Peyer's patch (tissue), 4 donors: ENCODE measurements at regions not wholly inside any gene's neighbourhood (a gene's known extent, or its start where the extent isn't known, plus 50 kb on each side); places are given as distances from the start of the nearest gene placed in this dataset.

Experiments used
- DNase-seq, 3 donors: peaks; one replicate each; pipeline ENCODE4 v3.0.0-alpha.2; 2017 to 2019
- H3K27ac ChIP-seq, 4 donors: fragments of 200-600 bp; sonication (generic); one replicate each; pipeline ENCODE4 v1.5.1; 2016 to 2019
- H3K27me3 ChIP-seq, 2 donors: fragments of 200-600 bp; sonication (generic); one replicate each; pipeline ENCODE4 v1.5.1; 2019
- H3K36me3 ChIP-seq, 3 donors: fragments of 200-600 bp; sonication (generic); one replicate each; pipeline ENCODE4 v1.5.1; 2016 to 2019
- H3K4me1 ChIP-seq, 4 donors: fragments of 200-600 bp; sonication (generic); one replicate each; pipeline ENCODE4 v1.5.1; 2016 to 2019
- H3K4me3 ChIP-seq, 4 donors: fragments of 200-600 bp; sonication (generic); 1 replicate in 3 of 4; 2 replicates in 1 of 4; pipeline ENCODE4 v1.5.1; 2016 to 2019; ENCODE audit warnings: mild to moderate bottlenecking in 1 of 4
- H3K9me3 ChIP-seq, 4 donors: fragments of 200-600 bp; sonication (generic); one replicate each; pipeline ENCODE4 v1.5.1; 2016 to 2019; ENCODE audit warnings: mild to moderate bottlenecking in 1 of 4
- POLR2A ChIP-seq, 2 donors: fragments of 450-650 bp; IDR thresholded peaks; one replicate each; pipeline ENCODE4 v1.5.1; 2017; ENCODE audit warnings: antibody characterized with exemption in 2 of 2, mild to moderate bottlenecking in 2 of 2, moderate library complexity in 2 of 2
- TF ChIP-seq, protein P1 (sequence below), 6 experiments: fragments of 450-650 bp in 4 of 6; fragments of 200-600 bp in 2 of 6; sonication (generic) in 1 of 6; IDR thresholded peaks; one replicate each; pipeline ENCODE4 v1.5.1; 2017 to 2019; ENCODE audit warnings: antibody characterized with exemption in 6 of 6, mild to moderate bottlenecking in 3 of 6, moderate library complexity in 1 of 6

DNA sequence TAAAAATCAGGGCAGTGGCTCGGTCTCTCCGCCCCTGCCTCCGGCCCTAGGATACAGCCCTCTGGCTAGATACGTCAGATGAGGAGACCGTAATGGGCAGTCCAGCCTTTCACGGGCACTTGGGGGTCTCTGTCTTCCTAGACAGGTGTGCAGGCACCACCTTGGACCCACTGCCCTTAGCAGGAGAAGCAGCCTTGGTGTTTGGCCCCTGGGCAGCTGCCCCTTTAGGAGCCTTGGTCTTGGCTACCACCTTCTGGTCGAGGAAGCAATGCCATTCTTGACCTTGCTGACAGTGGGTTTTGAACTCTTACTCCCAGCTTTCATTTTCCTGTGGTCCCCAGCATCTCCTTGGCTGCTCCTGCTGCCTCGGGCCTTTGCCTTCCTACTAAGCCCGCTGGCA, 149.7 kb upstream of the FRMD4B start:
- H3K9me3 ChIP-seq, result no peaks in the 10 kb centered on the region

DNA sequence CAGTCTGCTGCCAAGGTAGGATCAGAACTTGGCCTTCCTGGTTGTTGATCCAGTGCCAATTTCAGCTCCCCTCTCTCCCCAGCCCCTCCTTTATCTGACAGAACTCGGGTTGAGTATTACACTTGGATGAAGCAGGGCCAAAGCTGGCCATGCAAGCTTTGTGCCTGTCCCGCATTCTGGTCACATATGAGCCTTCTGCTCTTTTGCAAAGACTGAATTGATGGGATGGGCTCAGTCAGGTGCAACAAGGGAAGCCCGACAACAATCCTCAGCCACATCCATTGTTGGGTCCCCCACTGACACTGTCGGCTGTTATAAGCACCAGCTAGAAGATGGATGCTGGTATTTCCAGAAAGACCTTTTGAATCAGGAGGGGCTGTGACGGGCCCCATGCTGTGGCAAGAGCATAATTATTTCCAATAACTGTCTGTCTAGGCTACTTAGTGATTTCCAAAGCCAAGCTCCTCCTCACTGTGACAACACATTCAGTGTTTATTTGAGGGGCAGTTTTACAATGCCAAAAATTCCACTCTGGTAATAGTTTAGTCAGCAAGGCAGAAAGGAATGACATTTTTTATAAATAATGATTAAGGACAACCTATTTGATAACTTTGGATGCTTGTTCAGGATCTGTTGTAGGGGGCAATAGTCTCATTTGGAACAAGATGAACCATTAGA, 146.8 kb upstream of the FRMD4B start:
- H3K36me3 ChIP-seq, result no peaks in the 10 kb centered on the region
- no peaks in the 10 kb centered on the region for H3K4me1 ChIP-seq
- no peak for TF ChIP-seq POLR2A (IDR thresholded peaks at IDR 0.05)
- TF ChIP-seq, protein P1, sequence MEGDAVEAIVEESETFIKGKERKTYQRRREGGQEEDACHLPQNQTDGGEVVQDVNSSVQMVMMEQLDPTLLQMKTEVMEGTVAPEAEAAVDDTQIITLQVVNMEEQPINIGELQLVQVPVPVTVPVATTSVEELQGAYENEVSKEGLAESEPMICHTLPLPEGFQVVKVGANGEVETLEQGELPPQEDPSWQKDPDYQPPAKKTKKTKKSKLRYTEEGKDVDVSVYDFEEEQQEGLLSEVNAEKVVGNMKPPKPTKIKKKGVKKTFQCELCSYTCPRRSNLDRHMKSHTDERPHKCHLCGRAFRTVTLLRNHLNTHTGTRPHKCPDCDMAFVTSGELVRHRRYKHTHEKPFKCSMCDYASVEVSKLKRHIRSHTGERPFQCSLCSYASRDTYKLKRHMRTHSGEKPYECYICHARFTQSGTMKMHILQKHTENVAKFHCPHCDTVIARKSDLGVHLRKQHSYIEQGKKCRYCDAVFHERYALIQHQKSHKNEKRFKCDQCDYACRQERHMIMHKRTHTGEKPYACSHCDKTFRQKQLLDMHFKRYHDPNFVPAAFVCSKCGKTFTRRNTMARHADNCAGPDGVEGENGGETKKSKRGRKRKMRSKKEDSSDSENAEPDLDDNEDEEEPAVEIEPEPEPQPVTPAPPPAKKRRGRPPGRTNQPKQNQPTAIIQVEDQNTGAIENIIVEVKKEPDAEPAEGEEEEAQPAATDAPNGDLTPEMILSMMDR (IDR thresholded peaks at IDR 0.05), result no peak
- H3K9me3 ChIP-seq, result no peaks in the 10 kb centered on the region
- DNase-seq, result no peak
- no peak overlapping the region for H3K4me3 ChIP-seq
- no peak overlapping the region for H3K27ac ChIP-seq
- no peaks in the 10 kb centered on the region for H3K27me3 ChIP-seq

More for the DNA sequence above, 149.7 kb upstream of the FRMD4B start:
- no peak for DNase-seq
- no peak overlapping the region for H3K27ac ChIP-seq
- no peaks in the 10 kb centered on the region for H3K27me3 ChIP-seq
- H3K36me3 ChIP-seq, result no peaks in the 10 kb centered on the region
- TF ChIP-seq, protein P1 (IDR thresholded peaks at IDR 0.05), result no peak
- TF ChIP-seq POLR2A (IDR thresholded peaks at IDR 0.05), result no peak
- H3K4me1 ChIP-seq, result no peaks in the 10 kb centered on the region
- H3K4me3 ChIP-seq, result no peak overlapping the region

DNA sequence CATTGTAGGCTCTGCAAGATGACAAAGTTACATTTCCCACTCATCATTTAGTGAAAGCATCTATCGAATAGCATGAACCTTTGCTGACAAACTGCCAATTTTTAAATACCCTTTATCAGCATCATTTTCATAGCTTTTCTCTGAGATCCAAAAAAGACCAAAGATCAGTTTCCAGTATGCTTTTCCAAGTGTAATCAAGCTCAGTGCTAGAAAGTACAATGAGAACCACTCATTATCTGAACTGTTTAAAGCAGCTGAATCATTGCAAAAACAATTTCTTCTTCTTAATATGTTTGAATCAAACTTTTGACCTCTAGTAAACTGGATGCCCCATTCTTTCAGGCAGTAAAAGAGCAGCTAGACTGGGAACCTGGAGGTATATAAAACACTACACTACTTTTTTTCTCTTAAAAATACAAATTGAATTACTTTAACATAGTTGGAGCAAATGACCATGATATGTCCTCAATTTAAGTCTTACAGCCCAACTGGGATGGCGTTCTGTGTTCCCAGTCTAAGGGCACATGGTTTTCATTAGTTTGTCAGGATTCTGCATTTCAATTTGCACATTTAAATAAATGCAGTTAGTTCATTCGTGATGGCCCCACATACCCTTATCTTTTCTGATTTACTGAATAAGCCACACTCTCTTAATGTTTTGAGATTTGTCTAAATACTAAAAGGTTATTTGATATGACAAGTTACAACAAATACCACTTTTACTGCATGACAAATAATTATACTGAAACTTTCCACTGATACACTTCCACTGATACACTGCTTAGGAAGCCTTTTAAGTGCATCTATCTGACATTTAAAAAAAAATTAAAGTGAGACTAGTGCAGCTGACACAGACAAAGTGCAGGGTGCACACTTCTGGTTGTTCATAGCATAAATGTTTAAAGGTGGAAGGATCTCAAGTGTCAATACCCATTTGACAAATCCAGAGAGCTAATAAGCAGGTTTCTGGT, 146.0 kb upstream of the FRMD4B start:
- Histone ChIP-seq H3K9me3 (no peaks in the 10 kb centered on the region), H3K36me3 (no peaks in the 10 kb centered on the region), H3K27ac (no peak overlapping the region), H3K4me3 (no peak overlapping the region), H3K4me1 (no peaks in the 10 kb centered on the region), H3K27me3 (no peaks in the 10 kb centered on the region)
- no peak for TF ChIP-seq POLR2A (IDR thresholded peaks at IDR 0.05)
- TF ChIP-seq, protein P1 (IDR thresholded peaks at IDR 0.05), result no peak
- no peak for DNase-seq

DNA sequence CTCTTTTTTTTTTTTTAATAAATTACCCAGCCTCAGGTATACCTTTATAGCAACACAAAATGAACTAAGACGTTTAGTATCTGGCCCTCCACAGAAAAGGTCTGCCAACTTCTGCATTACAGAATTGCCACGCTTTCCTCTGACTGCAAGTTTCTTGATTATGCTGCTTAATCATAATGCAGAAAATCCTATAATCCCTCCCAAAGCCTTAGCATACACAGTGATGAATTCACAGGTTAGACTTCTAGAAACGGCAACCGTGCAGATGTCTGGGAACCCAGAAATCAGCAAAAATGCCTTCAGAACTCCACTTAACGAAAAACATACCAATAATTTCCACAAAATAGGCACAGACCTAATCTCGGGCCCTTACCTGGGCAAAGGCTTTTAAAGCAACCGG, 144.7 kb upstream of the FRMD4B start:
- Histone ChIP-seq H3K36me3 (no peaks in the 10 kb centered on the region), H3K9me3 (no peaks in the 10 kb centered on the region), H3K27ac (no peak overlapping the region), H3K4me1 (no peaks in the 10 kb centered on the region), H3K4me3 (no peak overlapping the region), H3K27me3 (no peaks in the 10 kb centered on the region)
- no peak for TF ChIP-seq POLR2A (IDR thresholded peaks at IDR 0.05)
- TF ChIP-seq, protein P1 (IDR thresholded peaks at IDR 0.05), result no peak
- no peak for DNase-seq

DNA sequence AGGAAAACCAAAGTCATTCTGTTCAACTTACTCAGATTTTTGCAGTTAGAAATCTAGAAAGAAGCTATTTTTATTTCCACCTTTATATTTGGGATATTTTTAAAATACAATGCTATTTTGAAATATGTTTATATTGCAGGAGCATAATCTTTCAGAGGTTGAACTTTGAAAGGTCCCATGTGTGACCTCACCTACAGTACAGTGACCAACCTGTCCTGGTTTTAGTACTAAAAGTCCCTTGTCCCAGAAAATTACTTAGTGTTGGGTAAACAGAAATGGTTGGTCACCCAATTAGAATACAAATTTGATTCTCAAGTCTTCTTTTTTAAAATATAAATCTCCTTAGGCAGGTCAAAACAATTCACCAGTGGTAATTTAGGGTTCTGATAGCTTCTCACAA, 141.6 kb upstream of the FRMD4B start:
- no peak for DNase-seq
- Histone ChIP-seq H3K27me3 (no peaks in the 10 kb centered on the region), H3K9me3 (no peaks in the 10 kb centered on the region), H3K4me3 (no peak overlapping the region), H3K27ac (no peak overlapping the region), H3K36me3 (no peaks in the 10 kb centered on the region), H3K4me1 (no peaks in the 10 kb centered on the region)
- TF ChIP-seq, protein P1 (IDR thresholded peaks at IDR 0.05), result no peak
- no peak for TF ChIP-seq POLR2A (IDR thresholded peaks at IDR 0.05)
